ENCODE measurements at regions not wholly inside any gene's neighbourhood (a gene's known extent, or its start where the extent isn't known, plus 50 kb on each side); places are given as distances from the start of the nearest gene placed in this dataset.

DNA sequence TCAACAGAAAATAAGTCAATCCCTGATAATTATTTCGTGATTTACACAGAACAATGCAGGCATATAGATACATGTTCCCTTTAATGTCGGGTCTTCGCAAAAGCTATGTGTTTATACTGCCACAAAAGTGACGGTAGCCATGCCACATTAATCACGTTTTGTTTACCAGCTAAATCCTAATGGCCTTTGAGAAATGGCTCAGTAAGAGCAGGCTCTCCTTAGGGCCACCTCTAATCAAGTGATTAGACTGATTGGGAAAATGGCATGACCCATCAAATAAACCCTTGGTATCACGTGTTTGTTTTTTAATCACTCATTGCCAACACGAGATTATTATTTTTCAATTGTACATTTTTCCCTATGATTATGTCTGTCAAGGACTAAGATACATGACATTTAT, 102.0 kb upstream of the USP25 start:
- TF ChIP-seq, protein P1, sequence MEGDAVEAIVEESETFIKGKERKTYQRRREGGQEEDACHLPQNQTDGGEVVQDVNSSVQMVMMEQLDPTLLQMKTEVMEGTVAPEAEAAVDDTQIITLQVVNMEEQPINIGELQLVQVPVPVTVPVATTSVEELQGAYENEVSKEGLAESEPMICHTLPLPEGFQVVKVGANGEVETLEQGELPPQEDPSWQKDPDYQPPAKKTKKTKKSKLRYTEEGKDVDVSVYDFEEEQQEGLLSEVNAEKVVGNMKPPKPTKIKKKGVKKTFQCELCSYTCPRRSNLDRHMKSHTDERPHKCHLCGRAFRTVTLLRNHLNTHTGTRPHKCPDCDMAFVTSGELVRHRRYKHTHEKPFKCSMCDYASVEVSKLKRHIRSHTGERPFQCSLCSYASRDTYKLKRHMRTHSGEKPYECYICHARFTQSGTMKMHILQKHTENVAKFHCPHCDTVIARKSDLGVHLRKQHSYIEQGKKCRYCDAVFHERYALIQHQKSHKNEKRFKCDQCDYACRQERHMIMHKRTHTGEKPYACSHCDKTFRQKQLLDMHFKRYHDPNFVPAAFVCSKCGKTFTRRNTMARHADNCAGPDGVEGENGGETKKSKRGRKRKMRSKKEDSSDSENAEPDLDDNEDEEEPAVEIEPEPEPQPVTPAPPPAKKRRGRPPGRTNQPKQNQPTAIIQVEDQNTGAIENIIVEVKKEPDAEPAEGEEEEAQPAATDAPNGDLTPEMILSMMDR (IDR thresholded peaks at IDR 0.05), result no peak
- no peak for TF ChIP-seq POLR2AphosphoS5 (IDR thresholded peaks at IDR 0.05)

All from breast epithelium (tissue), 3 donors.